ENCODE measurements at regions not wholly inside any gene's neighbourhood (a gene's known extent, or its start where the extent isn't known, plus 50 kb on each side); places are given as distances from the start of the nearest gene placed in this dataset.
A peak's percentile ranks its signal among the peaks of the same experiment; 100 is the strongest.

- DNase-seq (ENCODE audit: low spot score) = no peak
- in situ Hi-C loops (cut with MboI; ENCODE audit: low sequenced_read_pairs, unreplicated experiment) = no loop called here
- TF ChIP-seq CTCF (IDR thresholded peaks at IDR 0.05; ENCODE audit: borderline replicate concordance, control extremely low read depth, extremely low read depth, insufficient read depth, missing control alignments) = no peak
Observed at GRCh38 chr13:112324116-112324515, 52.0 kb upstream of the SPACA7 start.

GRCh38 chr13:112325142-112325808 is 50.9 kb upstream of the SPACA7 start:
- DNase-seq (ENCODE audit: low spot score) = no peak
- no peak for TF ChIP-seq CTCF (IDR thresholded peaks at IDR 0.05; ENCODE audit: borderline replicate concordance, control extremely low read depth, extremely low read depth, insufficient read depth, missing control alignments)
- in situ Hi-C loops (cut with MboI; ENCODE audit: low sequenced_read_pairs, unreplicated experiment) = no loop called here

GRCh38 chr13:112325920-112326645 is 50.1 kb upstream of the SPACA7 start:
- TF ChIP-seq CTCF (IDR thresholded peaks at IDR 0.05; ENCODE audit: borderline replicate concordance, control extremely low read depth, extremely low read depth, insufficient read depth, missing control alignments) = no peak
- in situ Hi-C loops (cut with MboI; ENCODE audit: low sequenced_read_pairs, unreplicated experiment) = no loop called here
- DNase-seq (ENCODE audit: low spot score) = peak; percentile 8

Data from GM13976 (cell line).